22Rv1 (cell line): ENCODE measurements at regions not wholly inside any gene's neighbourhood (a gene's known extent, or its start where the extent isn't known, plus 50 kb on each side); places are given as distances from the start of the nearest gene placed in this dataset.
A peak's percentile ranks its signal among the peaks of the same experiment; 100 is the strongest.

Experiments
- ZFX ChIP-seq: fragments of 450-650 bp; IDR thresholded peaks from 2 replicates; pipeline ENCODE4 v1.6.1; 2017; ENCODE audit warnings: antibody characterized with exemption, borderline replicate concordance
- TF ChIP-seq, protein P1 (sequence below): fragments of 450-650 bp; IDR thresholded peaks from 2 replicates; pipeline ENCODE4 v1.5.1; 2017; ENCODE audit warnings: mild to moderate bottlenecking

DNA sequence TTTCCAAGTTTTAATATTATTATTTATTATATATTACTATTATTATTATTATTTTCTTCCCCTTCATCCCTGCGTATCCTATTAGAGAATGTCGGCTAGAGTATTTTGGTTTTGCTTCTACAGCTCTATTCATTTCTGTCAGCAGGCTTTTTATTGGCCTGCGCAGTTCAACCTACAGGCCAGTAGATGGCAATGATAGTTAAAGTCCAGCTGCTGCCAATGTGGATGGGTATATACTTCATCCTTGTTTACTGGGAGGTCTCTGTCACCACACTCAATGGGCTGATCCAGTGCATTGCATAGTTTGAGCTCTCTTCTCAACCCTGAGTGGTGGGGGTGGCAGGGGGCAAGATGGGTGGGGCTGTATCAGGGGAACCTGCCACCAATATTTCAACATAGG, 799.8 kb downstream of the NSUN3 start:
- TF ChIP-seq, protein P1, sequence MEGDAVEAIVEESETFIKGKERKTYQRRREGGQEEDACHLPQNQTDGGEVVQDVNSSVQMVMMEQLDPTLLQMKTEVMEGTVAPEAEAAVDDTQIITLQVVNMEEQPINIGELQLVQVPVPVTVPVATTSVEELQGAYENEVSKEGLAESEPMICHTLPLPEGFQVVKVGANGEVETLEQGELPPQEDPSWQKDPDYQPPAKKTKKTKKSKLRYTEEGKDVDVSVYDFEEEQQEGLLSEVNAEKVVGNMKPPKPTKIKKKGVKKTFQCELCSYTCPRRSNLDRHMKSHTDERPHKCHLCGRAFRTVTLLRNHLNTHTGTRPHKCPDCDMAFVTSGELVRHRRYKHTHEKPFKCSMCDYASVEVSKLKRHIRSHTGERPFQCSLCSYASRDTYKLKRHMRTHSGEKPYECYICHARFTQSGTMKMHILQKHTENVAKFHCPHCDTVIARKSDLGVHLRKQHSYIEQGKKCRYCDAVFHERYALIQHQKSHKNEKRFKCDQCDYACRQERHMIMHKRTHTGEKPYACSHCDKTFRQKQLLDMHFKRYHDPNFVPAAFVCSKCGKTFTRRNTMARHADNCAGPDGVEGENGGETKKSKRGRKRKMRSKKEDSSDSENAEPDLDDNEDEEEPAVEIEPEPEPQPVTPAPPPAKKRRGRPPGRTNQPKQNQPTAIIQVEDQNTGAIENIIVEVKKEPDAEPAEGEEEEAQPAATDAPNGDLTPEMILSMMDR: peak; percentile 69
- no peak for TF ChIP-seq ZFX
